SU-DHL-6 (cell line): ENCODE measurements at regions not wholly inside any gene's neighbourhood (a gene's known extent, or its start where the extent isn't known, plus 50 kb on each side); places are given as distances from the start of the nearest gene placed in this dataset.

Source experiments
- H2AFZ ChIP-seq: fragments of 200-600 bp; sonication (generic); 2 replicates; pipeline ENCODE4 v1.6.1; 2014; ENCODE audit warnings: low read depth, mild to moderate bottlenecking, moderate library complexity, mixed read lengths, antibody characterized with exemption, low read length; ENCODE audit not compliant: severe bottlenecking
- H3F3A ChIP-seq: fragments of 200-600 bp; shearing (Covaris generic); 2 replicates; pipeline ENCODE4 v1.6.0; 2016; ENCODE audit warnings: antibody characterized with exemption, mild to moderate bottlenecking; ENCODE audit not compliant: insufficient read depth
- H3K27ac ChIP-seq: fragments of 200-600 bp; sonication (generic); 2 replicates; pipeline ENCODE4 v1.5.1; 2016; ENCODE audit warnings: low read depth, mild to moderate bottlenecking, low read length, moderate library complexity, mixed read lengths
- H3K27me3 ChIP-seq: fragments of 200-600 bp; sonication (generic), shearing (Covaris generic); 2 replicates; pipeline ENCODE4 v1.6.0; 2014; ENCODE audit warnings: mild to moderate bottlenecking, low read length
- H3K36me3 ChIP-seq: fragments of 200-600 bp; sonication (generic); 2 replicates; pipeline ENCODE4 v1.6.1; 2014; ENCODE audit warnings: mild to moderate bottlenecking, low read length, mixed read lengths
- H3K4me2 ChIP-seq: fragments of 300-600, 200-600 bp; shearing (Covaris generic), sonication (generic); 2 replicates; pipeline ENCODE4 v1.6.0; 2014; ENCODE audit warnings: low read length, low read depth, mild to moderate bottlenecking; ENCODE audit not compliant: poor library complexity, severe bottlenecking
- H3K4me3 ChIP-seq: fragments of 200-600 bp; sonication (generic); 2 replicates; pipeline ENCODE4 v1.5.1; 2014; ENCODE audit warnings: antibody characterized with exemption, low read length, mild to moderate bottlenecking, mixed read lengths; ENCODE audit not compliant: insufficient read depth, poor library complexity, severe bottlenecking
- H3K79me2 ChIP-seq: fragments of 200-600 bp; sonication (generic); 2 replicates; pipeline ENCODE4 v1.6.1; 2014; ENCODE audit warnings: mild to moderate bottlenecking, low read length, moderate library complexity; ENCODE audit not compliant: insufficient read depth
- H3K9ac ChIP-seq: fragments of 200-600 bp; sonication (generic); 2 replicates; pipeline ENCODE4 v1.7.0; 2014; ENCODE audit warnings: mild to moderate bottlenecking, low read length
- H3K9me2 ChIP-seq: fragments of 200-600 bp; sonication (generic); replicated peaks from 2 replicates; pipeline ENCODE4 v1.6.1; 2014; ENCODE audit warnings: low read length; ENCODE audit not compliant: insufficient read depth
- H3K9me3 ChIP-seq: fragments of 200-600 bp; sonication (generic); 2 replicates; pipeline ENCODE4 v1.6.1; 2014; ENCODE audit warnings: low read length, mixed read lengths; ENCODE audit not compliant: insufficient read depth
- H4K20me1 ChIP-seq: fragments of 200-600 bp; sonication (generic); 2 replicates; pipeline ENCODE4 v1.6.1; 2014; ENCODE audit warnings: low read depth, mild to moderate bottlenecking, antibody characterized with exemption, low read length, moderate library complexity, mixed read lengths
- CTCF ChIP-seq: fragments of 200-600 bp; sonication (generic); IDR thresholded peaks from one replicate; pipeline ENCODE4 v1.5.1; 2017; ENCODE audit warnings: antibody characterized with exemption, mild to moderate bottlenecking, low read length, moderate library complexity; ENCODE audit not compliant: insufficient read depth, poor library complexity, severe bottlenecking
- EZH2phosphoT487 ChIP-seq: fragments of 200-600 bp; sonication (generic), shearing (Covaris generic); conservative IDR thresholded peaks from 2 replicates; pipeline ENCODE4 v1.6.1; 2018; ENCODE audit warnings: mild to moderate bottlenecking, antibody characterized with exemption, low read length, moderate library complexity, mixed read lengths

- no peaks in the 10 kb centered on the region for H3K27me3 ChIP-seq
- H3K9me3 ChIP-seq = no peaks in the 10 kb centered on the region
These were observed 138.4 kb downstream of the SEC23A start for GRCh38 chr14:38964630-38965029.

GRCh38 chr14:38960946-38961531, 142.0 kb downstream of the SEC23A start:
- H3K36me3 ChIP-seq = no peaks in the 10 kb centered on the region
- no peaks in the 10 kb centered on the region for H3K27me3 ChIP-seq
- TF ChIP-seq EZH2phosphoT487 (no peak), CTCF (no peak)
- H3F3A ChIP-seq = no peaks in the 10 kb centered on the region
- H3K9me3 ChIP-seq = no peaks in the 10 kb centered on the region
- H3K9ac ChIP-seq = no peak overlapping the region
- no peak overlapping the region for H2AFZ ChIP-seq
- no peak overlapping the region for H3K27ac ChIP-seq
- no peak overlapping the region for H3K4me2 ChIP-seq
- H3K9me2 ChIP-seq = no peaks in the 10 kb centered on the region
- H4K20me1 ChIP-seq = no peaks in the 10 kb centered on the region
- H3K79me2 ChIP-seq = no peaks in the 10 kb centered on the region
- H3K4me3 ChIP-seq = no peak overlapping the region

More at GRCh38 chr14:38964630-38965029, 138.4 kb downstream of the SEC23A start:
- H2AFZ ChIP-seq = no peak overlapping the region
- no peak for TF ChIP-seq CTCF
- no peak for TF ChIP-seq EZH2phosphoT487
- no peaks in the 10 kb centered on the region for H4K20me1 ChIP-seq
- no peak overlapping the region for H3K27ac ChIP-seq
- H3K9ac ChIP-seq = no peak overlapping the region
- H3F3A ChIP-seq = no peaks in the 10 kb centered on the region
- no peak overlapping the region for H3K4me2 ChIP-seq
- no peaks in the 10 kb centered on the region for H3K79me2 ChIP-seq
- H3K9me2 ChIP-seq = no peaks in the 10 kb centered on the region
- no peaks in the 10 kb centered on the region for H3K36me3 ChIP-seq
- H3K4me3 ChIP-seq = no peak overlapping the region

GRCh38 chr14:38959021-38959420, 144.0 kb downstream of the SEC23A start:
- TF ChIP-seq EZH2phosphoT487 (no peak), CTCF (no peak)
- H3K9ac ChIP-seq = no peak overlapping the region
- H3K27ac ChIP-seq = no peak overlapping the region
- no peaks in the 10 kb centered on the region for H3K9me2 ChIP-seq
- no peaks in the 10 kb centered on the region for H3F3A ChIP-seq
- no peak overlapping the region for H3K4me2 ChIP-seq
- H3K9me3 ChIP-seq = no peaks in the 10 kb centered on the region
- no peaks in the 10 kb centered on the region for H4K20me1 ChIP-seq
- no peak overlapping the region for H3K4me3 ChIP-seq
- no peaks in the 10 kb centered on the region for H3K27me3 ChIP-seq
- no peaks in the 10 kb centered on the region for H3K79me2 ChIP-seq
- no peak overlapping the region for H2AFZ ChIP-seq
- H3K36me3 ChIP-seq = no peaks in the 10 kb centered on the region
